ENCODE measurements at regions not wholly inside any gene's neighbourhood (a gene's known extent, or its start where the extent isn't known, plus 50 kb on each side); places are given as distances from the start of the nearest gene placed in this dataset.
A peak's percentile ranks its signal among the peaks of the same experiment; 100 is the strongest.
"Not testable (repeated sequence)": the region's sequence is repeated elsewhere in the genome, so short reads cannot be mapped to it uniquely, and the experiment has no call there.

- DNase-seq = no peak
Measured at GRCh38 chr6:130611366-130611765, 215.8 kb upstream of the SMLR1 start.

GRCh38 chr6:130613176-130613575 is 214.0 kb upstream of the SMLR1 start:
- no peak for DNase-seq

GRCh38 chr6:130615816-130616215 is 211.4 kb upstream of the SMLR1 start:
- no peak for DNase-seq

- DNase-seq = no peak
Measured at GRCh38 chr6:130617658-130618057, 209.5 kb upstream of the SMLR1 start.

GRCh38 chr6:130618806-130619205 is 208.4 kb upstream of the SMLR1 start:
- DNase-seq = not testable (repeated sequence)

- DNase-seq = no peak
Measured at GRCh38 chr6:130620338-130620781, 206.8 kb upstream of the SMLR1 start.

- no peak for DNase-seq
Measured at GRCh38 chr6:130622142-130622541, 205.1 kb upstream of the SMLR1 start.

GRCh38 chr6:130624046-130624445 is 203.2 kb upstream of the SMLR1 start:
- no peak for DNase-seq

GRCh38 chr6:130625825-130626527 is 201.2 kb upstream of the SMLR1 start:
- DNase-seq = no peak

GRCh38 chr6:130628862-130629261 is 198.3 kb upstream of the SMLR1 start:
- DNase-seq = no peak

- DNase-seq = no peak
Measured at GRCh38 chr6:130629640-130630039, 197.6 kb upstream of the SMLR1 start.

GRCh38 chr6:130632277-130632676 is 194.9 kb upstream of the SMLR1 start:
- no peak for DNase-seq

GRCh38 chr6:130632897-130633296 is 194.3 kb upstream of the SMLR1 start:
- no peak for DNase-seq

GRCh38 chr6:130643361-130643760 is 183.8 kb upstream of the SMLR1 start:
- DNase-seq = no peak

- DNase-seq = no peak
Measured at GRCh38 chr6:130644175-130644574, 183.0 kb upstream of the SMLR1 start.

GRCh38 chr6:130644769-130645168 is 182.4 kb upstream of the SMLR1 start:
- not testable (repeated sequence) for DNase-seq

GRCh38 chr6:130647246-130647645 is 180.0 kb upstream of the SMLR1 start:
- no peak for DNase-seq

GRCh38 chr6:130655586-130655985 is 171.6 kb upstream of the SMLR1 start:
- no peak for DNase-seq

- no peak for DNase-seq
Measured at GRCh38 chr6:130661077-130661476, 166.1 kb upstream of the SMLR1 start.

- DNase-seq = no peak
Measured at GRCh38 chr6:130666786-130667185, 160.4 kb upstream of the SMLR1 start.

- no peak for DNase-seq
Measured at GRCh38 chr6:130670142-130670541, 157.1 kb upstream of the SMLR1 start.

GRCh38 chr6:130671119-130671518 is 156.1 kb upstream of the SMLR1 start:
- no peak for DNase-seq

GRCh38 chr6:130671577-130671976 is 155.6 kb upstream of the SMLR1 start:
- peak; percentile 25 for DNase-seq

GRCh38 chr6:130672153-130672552 is 155.1 kb upstream of the SMLR1 start:
- no peak for DNase-seq

- DNase-seq = no peak
Measured at GRCh38 chr6:130674604-130675003, 152.6 kb upstream of the SMLR1 start.
